Endothelial cell (in vitro differentiated cells): ENCODE measurements at regions not wholly inside any gene's neighbourhood (a gene's known extent, or its start where the extent isn't known, plus 50 kb on each side); places are given as distances from the start of the nearest gene placed in this dataset.

ENCODE experiments used
- DNase-seq: peaks from one replicate; pipeline ENCODE4 v3.0.0; 2021; ENCODE audit warnings: low spot score
- H3K27ac Mint-ChIP-seq: one replicate; pipeline ENCODE4 v1.8.0; 2021; ENCODE audit warnings: mixed read lengths, inconsistent platforms; ENCODE audit not compliant: unreplicated experiment
- H3K27me3 Mint-ChIP-seq: one replicate; pipeline ENCODE4 v1.8.0; 2021; ENCODE audit warnings: mild to moderate bottlenecking, moderate library complexity, mixed read lengths, inconsistent platforms; ENCODE audit not compliant: unreplicated experiment
- H3K36me3 Mint-ChIP-seq: one replicate; pipeline ENCODE4 v1.8.0; 2021; ENCODE audit warnings: mild to moderate bottlenecking, low read depth, mixed read lengths, inconsistent platforms; ENCODE audit not compliant: unreplicated experiment
- H3K4me1 Mint-ChIP-seq: one replicate; pipeline ENCODE4 v1.8.0; 2021; ENCODE audit warnings: mild to moderate bottlenecking, mixed read lengths, inconsistent platforms; ENCODE audit not compliant: unreplicated experiment
- H3K4me3 Mint-ChIP-seq: one replicate; pipeline ENCODE4 v1.8.0; 2021; ENCODE audit warnings: mild to moderate bottlenecking, mixed read lengths, inconsistent platforms; ENCODE audit not compliant: unreplicated experiment
- H3K9me3 Mint-ChIP-seq: one replicate; pipeline ENCODE4 v1.8.0; 2021; ENCODE audit warnings: mixed read lengths, inconsistent platforms; ENCODE audit not compliant: unreplicated experiment
- CTCF ChIP-seq: fragments of 200-600 bp; sonication (generic); IDR thresholded peaks from one replicate; pipeline ENCODE4 v1.5.0; 2021; ENCODE audit warnings: antibody characterized with exemption; ENCODE audit not compliant: unreplicated experiment

DNA sequence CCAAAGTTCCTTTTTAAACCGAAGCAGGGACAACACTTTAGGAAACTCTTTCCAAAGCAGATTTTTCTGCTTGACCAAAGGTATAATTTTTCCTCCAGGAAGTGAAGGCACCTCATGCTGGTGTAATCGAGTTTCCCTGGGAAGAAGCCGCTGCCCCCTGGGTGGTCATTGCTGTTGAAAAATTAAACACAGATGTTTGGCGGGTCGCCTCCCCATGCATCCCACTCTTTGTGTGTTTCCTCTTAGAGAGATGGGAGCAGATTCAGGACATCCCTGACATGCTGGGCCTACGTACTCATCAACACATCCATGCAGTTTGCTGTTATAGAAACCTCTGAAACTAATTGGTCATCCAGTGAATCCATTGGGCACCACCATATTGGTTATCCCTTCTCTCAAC is 179.2 kb upstream of the HCCS start:
- H3K36me3 Mint-ChIP-seq = no peaks in the 10 kb centered on the region
- DNase-seq = no peak
- no peaks in the 10 kb centered on the region for H3K27me3 Mint-ChIP-seq
- TF ChIP-seq CTCF = no peak
- no peak overlapping the region for H3K4me3 Mint-ChIP-seq
- peaks cover 16% of the 10 kb centered on the region for H3K4me1 Mint-ChIP-seq
- no peaks in the 10 kb centered on the region for H3K9me3 Mint-ChIP-seq
- H3K27ac Mint-ChIP-seq = no peak overlapping the region

DNA sequence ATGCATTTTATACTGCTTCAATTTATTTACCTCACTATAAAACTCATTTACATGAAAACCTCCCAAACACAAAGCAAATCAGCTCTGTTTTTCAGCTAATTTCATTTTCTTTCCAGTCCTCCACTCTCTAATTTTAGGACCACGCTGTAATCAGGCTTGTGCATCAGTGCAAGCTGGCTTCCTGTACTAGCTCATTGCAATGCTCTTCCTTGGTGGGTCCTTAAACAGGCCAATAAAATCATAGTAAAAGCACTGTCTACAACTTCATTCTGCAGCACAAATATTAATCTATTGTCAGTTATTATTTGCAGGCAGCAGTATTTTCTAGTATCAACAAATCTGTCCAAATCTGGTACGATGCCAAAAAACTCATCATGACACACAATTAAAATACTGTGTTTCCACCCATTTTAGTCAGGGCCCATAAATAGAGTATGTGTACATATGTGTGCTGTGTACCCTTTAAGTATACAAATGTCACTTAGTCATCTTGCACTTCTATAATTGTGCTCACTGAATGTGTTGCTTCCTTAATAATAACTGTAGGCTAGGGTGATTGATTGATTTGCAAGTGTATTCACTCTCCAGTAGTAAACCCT is 178.2 kb upstream of the HCCS start:
- Mint-ChIP-seq H3K36me3 (no peaks in the 10 kb centered on the region), H3K4me3 (no peak overlapping the region), H3K27me3 (no peaks in the 10 kb centered on the region), H3K4me1 (peaks cover 16% of the 10 kb centered on the region), H3K9me3 (no peaks in the 10 kb centered on the region), H3K27ac (no peak overlapping the region)
- no peak for DNase-seq
- no peak for TF ChIP-seq CTCF

- H3K4me1 Mint-ChIP-seq = peaks cover 16% of the 10 kb centered on the region
- no peak for TF ChIP-seq CTCF
- no peak overlapping the region for H3K4me3 Mint-ChIP-seq
- no peaks in the 10 kb centered on the region for H3K27me3 Mint-ChIP-seq
- DNase-seq = no peak
- no peaks in the 10 kb centered on the region for H3K9me3 Mint-ChIP-seq
- H3K36me3 Mint-ChIP-seq = no peaks in the 10 kb centered on the region
- H3K27ac Mint-ChIP-seq = no peak overlapping the region
These were observed 175.6 kb upstream of the HCCS start for GRCh38 chrX:10935501-10935900.

DNA sequence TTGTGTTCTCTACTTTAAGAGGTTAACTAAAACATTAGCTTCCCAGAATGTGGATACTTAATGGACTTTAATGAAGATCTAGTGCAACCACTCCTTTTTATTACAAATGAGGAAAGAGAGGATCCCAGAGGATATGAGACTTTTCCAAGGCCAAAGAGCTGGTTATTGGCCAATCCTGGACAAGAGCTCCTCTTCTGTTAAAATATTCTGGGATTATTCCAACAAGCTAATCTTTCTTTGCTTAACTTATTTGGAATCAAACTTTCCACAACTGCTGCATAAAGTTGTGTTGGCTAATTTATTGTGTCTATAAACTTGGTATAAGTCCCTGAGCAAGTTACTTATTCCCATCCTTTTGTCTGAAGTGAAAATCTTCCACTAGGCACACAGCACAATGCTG is 174.2 kb upstream of the HCCS start:
- Mint-ChIP-seq H3K9me3 (no peaks in the 10 kb centered on the region), H3K4me1 (peaks cover 16% of the 10 kb centered on the region), H3K36me3 (no peaks in the 10 kb centered on the region), H3K27me3 (no peaks in the 10 kb centered on the region), H3K27ac (no peak overlapping the region), H3K4me3 (no peak overlapping the region)
- DNase-seq = no peak
- no peak for TF ChIP-seq CTCF

DNA sequence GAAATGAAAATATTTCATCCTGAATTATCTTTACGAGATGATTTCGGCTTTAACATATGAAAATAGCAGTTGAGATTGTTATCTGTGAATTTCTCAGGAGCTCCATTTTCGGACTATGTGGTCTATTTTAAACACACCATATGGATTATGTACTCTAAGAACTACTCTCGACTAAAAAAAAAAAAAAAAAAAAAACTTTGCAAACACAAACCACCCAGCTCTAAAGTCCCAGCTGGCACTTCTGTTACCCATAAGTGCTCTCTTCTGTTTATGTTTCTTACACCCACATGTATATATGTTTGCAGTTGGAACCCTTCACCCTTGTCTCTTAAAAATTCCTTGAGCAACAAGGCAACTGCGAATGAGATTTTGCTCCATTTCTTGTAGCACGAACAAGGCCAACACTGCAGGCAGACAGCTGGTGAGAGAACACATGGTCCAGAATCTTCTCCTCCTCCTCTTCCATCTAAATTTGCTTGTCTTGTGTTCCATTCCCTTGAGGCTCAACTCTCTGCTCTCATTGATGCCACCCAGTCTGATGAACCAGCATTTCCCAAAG is 172.7 kb upstream of the HCCS start:
- DNase-seq = no peak
- no peaks in the 10 kb centered on the region for H3K9me3 Mint-ChIP-seq
- H3K27ac Mint-ChIP-seq = no peak overlapping the region
- no peak for TF ChIP-seq CTCF
- H3K4me1 Mint-ChIP-seq = peaks cover 7% of the 10 kb centered on the region
- H3K27me3 Mint-ChIP-seq = no peaks in the 10 kb centered on the region
- no peaks in the 10 kb centered on the region for H3K36me3 Mint-ChIP-seq
- no peak overlapping the region for H3K4me3 Mint-ChIP-seq
